Left lobe of liver (tissue), 2 donors: ENCODE measurements at regions not wholly inside any gene's neighbourhood (a gene's known extent, or its start where the extent isn't known, plus 50 kb on each side); places are given as distances from the start of the nearest gene placed in this dataset.
A peak's percentile ranks its signal among the peaks of the same experiment; 100 is the strongest.

Experiments
- ATAC-seq: fragments of 200-7000 bp; cut with Tn5 transposase; one replicate; pipeline ENCODE4 v1.9.1; 2020; ENCODE audit warnings: mild to moderate bottlenecking, moderate library complexity
- DNase-seq: peaks from one replicate; pipeline ENCODE4 v3.0.0-alpha.2; 2020; ENCODE audit warnings: low spot score
- donor health status: DM: no; HTN: no; CAD: no; lungs with moderate emphysema.
- donor health status: DM: no; HTN: yes; CAD: no.

DNA sequence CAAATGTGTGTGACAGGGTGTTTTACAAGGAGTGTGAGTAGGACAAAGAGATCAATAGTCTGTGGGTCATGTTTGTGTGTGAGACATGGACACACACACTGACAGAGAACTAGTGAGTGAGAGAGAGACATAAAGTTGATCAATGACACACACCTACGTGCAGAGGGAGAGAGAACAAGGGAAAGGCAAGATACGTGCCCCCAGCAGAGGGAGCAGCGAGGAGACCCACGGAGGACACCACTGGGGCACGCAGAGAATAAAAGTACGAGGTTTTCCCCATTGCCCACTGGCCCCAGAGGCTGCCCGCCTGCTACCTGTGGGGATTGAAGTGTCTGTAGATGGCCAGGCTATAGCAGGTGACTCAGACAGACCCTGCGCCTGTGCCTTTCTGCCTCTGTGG is 130.2 kb upstream of the CSF3R start:
- DNase-seq (no peak), ATAC-seq (peak; percentile 19)

DNA sequence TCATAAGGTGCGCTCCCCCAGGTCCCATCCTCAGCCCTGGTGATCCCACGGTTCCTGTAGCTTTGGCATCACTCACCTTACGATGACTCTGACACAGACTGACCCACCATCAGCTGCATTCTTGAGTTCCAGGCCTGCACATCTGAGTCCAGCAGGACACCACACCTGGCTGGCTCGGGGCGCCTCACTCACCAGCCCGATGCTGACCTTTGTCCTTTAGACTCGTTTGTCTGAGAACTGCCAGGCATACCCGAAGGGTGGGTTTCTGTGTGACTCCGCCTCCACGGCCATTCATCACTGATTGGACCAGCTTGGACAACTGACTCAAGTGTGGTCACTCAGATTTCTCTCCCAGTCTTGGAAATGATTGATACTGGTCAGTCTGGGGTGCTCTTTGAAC is 129.4 kb upstream of the CSF3R start:
- ATAC-seq, result no peak
- no peak for DNase-seq

DNA sequence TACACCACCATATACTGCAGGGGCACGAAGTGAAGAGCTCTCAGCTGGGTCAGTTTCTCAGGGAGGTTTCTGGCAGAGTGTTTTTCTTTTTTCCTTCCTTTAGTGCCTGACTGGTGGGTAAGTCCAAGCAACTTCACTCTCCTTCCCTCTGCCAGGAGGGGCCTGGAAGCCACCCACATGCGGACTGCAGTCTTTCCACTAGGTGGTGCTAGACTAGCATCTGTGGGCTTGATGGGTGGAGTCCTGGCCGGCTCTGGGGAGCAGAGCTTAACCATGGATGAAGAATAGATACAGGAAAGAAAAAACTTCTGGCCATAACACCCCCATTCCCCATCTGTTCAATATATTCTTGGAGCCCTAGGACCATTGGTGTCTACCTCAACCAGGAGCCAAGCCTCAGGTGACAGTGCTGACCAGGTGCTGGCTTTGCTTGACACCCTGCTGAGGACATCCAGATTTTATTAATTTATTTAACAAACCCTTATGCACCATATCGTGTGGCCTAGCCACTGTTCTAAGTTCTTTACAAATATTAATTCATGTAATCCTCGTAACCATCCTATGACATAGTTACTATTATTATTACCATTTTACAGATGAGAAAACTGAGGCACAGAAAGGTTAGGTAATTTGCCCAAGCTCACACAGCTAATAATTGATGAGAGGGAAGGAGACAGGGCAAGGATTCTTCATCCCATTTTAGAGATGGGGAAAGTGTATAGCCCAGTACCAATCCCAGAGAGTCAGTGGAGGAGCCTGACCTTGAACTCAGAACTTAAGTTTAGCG is 126.7 kb upstream of the CSF3R start:
- ATAC-seq, result peak; percentile 96
- DNase-seq, result peak; percentile 62

DNA sequence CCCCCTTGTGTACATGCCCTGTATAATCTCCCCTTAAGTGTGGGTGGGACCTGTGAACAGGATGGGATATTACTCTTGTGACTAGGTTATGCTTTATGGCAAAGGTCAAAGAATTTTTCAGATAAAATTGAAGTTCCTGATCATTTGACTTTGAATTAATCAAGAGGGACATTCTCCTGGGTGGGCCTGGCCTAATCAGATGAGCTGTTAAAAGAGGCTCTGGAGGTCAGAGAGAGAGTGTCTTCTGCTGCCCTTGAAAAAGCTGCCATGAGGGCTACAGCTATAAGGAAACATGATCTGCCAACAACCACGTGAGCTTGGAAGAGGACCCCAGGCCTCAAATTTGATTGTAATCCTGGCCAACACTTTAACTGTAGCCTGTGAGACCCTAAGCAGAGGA is 125.6 kb upstream of the CSF3R start:
- DNase-seq, result no peak
- no peak for ATAC-seq

DNA sequence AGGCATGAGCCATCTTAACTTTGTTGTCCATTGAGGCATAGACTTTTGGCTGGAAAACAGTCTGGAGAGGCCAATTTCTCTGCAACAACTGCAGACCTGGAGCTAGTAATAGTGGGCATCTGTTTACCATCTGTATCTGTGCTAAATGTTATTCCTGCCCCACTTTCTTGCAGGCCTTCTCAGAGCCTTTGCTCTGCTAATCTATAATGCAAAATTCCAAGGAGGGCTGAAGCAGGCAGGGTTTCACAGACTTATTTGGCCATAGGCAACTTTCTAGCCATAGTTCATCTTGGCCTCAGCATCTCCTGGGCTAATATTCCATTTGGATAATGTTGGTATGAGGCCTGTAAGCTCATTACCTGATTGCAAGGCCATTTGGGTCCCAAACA is 124.5 kb upstream of the CSF3R start:
- ATAC-seq, result no peak

DNA sequence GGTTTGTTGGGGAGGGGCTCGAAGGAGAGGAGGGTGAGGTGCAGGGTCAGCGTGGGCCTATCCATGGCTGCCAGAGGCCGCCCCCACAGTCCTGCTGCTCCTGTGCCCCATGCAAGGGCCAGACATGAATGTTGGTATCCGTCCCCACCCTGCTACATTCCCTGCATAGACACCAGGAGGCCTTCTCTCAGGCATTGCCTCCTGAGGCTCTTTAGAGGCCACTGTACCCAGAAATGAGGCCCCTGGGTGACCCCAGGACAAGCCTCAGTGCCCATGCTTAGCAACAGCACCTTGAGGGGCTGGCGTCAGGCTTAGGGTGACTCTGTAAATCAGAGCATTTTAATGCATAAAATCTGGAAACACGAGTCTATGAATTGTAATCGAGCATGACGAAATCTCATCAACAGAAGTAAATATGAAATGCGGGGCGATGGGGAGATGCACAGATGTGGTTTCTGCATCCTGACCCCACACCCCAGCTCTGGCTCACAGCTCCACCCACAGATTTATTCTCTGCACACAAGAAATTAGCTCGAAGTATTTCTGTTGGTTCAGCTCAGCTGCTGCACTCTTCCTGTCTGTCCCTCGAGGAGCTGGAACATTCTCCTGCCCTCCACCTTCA is 124.0 kb upstream of the CSF3R start:
- ATAC-seq, result no peak

More for the DNA sequence above, 124.5 kb upstream of the CSF3R start:
- DNase-seq, result no peak

DNA sequence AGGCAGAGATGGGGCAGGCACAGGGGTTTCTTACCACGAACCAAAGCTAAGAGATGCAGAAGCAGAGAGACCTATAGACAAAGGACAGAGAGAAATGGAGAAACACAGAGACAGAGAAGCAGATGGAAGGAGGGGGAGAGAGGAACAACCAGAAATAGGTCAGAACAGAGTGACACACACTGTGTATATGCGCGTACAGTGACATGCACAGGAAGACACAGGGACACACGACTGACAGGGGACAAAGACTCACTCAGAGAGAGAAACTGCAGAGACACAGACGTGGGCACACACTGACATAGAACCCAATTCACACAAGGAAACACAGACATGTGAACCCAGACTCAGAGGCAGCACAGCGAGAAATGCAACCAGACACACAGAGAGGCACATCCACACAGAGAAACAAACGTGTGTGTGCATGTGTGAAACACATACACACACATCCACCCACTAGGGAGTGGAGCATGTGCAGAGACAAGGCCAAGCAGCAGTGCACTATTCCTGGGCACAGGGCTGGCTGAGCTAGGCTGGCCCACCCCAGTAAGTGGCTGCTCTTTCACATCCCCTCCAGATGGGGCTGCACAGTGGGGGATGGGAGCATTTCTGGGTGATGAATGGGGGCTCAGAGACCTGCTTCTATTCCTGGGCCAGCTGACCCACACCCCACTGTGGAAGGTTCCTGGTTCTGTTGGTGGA is 123.4 kb upstream of the CSF3R start:
- ATAC-seq (no peak), DNase-seq (no peak)

More for the DNA sequence above, 124.0 kb upstream of the CSF3R start:
- DNase-seq, result no peak

DNA sequence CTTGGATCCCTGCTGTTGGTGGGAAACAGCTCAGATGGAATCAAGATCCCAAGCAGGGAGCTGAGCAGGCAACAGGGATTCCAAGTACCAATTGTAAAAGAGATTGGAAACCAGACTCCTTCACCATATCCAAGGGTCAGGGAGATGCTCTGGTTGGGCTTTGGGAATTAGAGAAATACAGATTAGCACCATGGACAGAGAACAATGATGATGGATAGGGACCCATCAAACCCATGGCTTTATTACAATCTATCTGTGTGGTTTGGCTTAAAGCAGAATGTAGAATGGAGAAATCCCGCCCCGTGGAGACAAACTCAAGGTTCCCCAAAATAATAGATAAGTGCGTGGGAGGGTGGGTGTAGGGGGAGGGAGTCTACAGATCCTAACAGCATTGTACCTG is 120.7 kb upstream of the CSF3R start:
- no peak for DNase-seq
- no peak for ATAC-seq

DNA sequence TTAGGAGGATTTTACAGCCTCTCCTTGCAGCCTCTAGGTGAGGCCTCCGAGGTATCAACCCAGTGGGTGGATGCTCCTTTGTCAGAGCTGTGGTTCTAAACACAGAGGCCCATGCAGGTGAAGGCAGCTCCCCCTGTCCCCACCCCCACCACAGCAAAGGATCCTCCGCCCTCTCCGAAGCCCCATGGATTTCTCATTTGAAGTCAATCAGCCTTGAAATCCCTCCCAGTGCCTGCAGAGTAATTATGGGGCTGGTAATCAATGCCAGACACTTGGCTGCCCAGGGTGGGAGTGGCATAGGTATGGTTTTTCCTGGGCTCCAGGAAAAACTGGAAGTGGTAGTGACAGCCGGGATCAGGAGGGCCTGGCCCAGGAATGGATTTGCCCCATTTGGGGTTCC is 119.5 kb upstream of the CSF3R start:
- ATAC-seq, result no peak
- DNase-seq, result no peak

DNA sequence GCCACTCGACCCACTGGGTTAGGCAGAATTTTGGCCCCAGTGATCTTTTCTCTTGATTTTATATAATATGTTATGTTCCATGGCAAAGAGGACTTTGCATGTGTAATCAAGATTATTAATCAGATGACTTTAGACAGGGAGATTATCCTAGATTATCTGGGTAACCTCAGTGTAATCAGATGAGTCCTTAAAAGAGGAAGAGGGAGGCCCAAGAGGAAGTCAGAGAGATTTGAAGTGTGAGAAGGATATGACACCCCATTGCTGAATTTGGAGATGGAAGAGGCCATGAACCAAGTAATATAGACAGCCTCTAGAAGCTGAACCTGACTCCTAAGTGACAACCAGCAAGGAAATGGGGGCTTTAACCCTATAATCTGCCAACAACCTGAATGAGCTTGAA is 117.1 kb upstream of the CSF3R start:
- ATAC-seq (no peak), DNase-seq (no peak)

DNA sequence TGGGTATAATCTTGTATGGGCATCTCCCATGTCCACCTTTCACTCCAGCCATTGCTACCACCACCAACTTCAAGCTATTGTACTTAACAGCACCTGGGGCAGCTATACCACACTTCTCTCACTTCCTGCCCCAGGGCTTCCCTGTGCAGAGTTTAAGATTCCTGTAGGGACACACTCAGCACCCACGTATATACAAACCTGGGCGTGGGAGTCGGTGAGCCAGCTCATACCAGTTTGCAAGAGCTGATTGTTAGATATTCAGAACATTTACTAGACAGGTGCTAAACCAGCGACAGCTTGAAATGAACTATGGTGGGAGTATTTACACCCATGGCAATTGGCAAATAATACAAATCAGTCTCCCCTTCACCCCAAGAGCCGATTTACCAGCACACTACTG is 114.8 kb upstream of the CSF3R start:
- DNase-seq, result no peak
- ATAC-seq, result no peak

DNA sequence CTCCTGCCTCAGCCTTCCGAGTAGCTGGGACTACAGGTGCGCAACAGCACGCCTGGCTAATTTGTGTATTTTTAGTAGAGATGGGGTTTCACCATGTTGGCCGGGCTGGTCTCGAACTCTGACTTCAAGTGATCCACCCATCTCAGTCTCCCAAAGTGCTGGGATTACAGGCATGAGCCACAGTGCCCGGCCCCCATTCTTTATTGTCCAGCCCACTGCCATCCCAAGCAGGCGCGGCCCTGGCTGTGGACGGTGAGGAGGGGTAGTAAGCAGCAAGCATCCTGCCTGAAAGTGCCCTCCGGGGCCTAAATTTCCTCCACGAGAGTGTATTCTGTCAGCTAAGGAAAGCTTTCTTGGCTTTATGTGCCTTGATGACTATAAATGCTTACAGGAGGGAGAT is 113.2 kb upstream of the CSF3R start:
- DNase-seq, result no peak
- no peak for ATAC-seq

DNA sequence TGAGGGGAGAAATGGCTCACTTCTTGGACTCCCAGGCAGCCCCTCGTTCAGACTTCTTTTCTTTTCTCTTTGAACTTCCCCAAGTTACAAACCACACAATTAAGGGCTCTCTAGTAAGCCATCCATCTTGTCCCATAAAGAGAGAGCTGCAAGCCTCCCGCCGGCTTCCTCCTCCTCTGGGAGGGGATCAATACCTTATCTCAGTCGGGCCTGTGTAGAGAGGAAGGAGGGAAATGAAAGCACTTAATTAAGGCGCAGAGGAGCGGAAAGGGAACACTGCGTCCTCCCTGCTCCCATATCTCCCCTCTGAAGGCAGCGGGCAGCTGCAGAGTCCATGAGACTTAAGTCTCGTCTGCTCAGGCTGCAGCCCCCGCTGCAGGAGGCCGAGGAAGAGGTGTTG is 112.6 kb upstream of the CSF3R start:
- no peak for DNase-seq
- ATAC-seq, result no peak

DNA sequence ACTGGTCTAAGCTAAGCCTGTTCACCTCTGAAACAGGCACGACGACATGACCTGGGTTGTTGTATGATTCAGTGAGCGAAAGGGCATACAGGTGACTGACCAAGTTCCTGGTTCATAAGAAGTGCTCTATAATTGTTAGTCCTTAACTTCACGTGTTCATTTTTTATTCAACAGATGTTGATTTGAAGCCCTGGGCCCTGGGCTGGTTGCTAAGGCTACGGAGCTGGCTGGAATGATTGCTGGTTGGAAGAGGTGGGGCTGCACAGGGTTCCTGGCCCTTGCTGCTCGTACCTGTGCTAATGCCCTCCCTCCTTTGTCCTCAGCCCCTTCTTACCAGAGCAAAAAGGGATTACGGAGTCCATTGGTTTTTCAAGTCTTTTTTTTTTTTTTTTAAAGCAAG is 111.3 kb upstream of the CSF3R start:
- no peak for DNase-seq
- no peak for ATAC-seq

DNA sequence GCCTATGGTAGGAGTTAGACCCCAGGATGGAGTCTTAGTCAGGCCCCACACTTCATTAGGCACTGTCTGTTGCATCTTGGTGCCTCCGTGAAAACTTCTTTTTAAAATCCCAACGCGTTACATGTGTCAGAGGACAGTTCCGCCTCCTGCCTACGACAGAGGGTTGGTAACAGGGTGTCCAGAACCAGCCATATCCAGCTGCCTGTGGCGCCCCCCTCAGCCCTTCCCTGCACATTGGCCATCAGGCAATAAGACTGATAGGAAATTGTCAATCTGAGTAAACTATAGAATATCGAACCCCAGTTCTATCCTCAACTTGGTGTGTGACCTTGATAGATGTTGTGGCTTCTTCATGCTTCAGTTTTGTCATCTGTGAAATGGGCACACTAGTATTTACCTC is 108.6 kb upstream of the CSF3R start:
- DNase-seq, result no peak
- no peak for ATAC-seq

DNA sequence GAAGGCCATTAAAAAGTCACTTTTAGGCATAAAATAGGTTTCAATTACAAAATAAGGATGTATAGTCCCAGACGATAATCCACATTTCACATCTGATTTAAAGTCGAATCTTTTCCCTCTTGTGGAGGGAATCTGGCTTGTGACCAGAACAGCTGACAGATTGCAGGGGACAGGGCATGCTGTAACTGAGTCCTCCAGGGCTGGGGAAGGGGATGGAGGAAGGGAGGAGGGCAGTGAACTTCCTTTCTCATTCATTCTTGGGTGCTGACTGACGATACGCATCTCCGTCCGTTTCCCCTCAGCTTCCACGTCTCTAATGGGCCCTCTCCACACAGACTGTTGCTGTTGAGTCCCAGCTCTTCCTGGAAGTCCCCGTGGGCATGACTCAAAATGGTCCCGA is 108.1 kb upstream of the CSF3R start:
- ATAC-seq, result no peak

DNA sequence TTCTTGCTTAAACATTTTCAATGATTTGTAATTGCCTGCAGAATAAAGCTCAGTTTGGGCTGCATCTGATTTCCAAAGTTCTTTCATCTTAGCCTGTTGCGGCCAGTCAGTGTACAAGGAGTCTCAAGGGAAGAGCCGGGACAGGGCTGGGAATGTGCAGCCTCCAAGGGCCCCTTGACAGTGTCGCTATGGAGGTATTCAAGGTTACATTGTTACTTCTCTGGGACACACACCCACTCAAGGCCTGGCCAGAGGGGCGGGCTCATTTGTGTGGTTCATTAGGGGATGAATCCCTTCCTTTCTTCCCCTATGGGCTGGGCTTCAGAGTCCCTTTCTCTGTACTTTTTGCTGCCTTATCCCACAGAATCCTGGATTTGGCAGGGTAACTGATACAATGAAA is 107.6 kb upstream of the CSF3R start:
- no peak for ATAC-seq

More for the DNA sequence above, 108.1 kb upstream of the CSF3R start:
- DNase-seq, result no peak

DNA sequence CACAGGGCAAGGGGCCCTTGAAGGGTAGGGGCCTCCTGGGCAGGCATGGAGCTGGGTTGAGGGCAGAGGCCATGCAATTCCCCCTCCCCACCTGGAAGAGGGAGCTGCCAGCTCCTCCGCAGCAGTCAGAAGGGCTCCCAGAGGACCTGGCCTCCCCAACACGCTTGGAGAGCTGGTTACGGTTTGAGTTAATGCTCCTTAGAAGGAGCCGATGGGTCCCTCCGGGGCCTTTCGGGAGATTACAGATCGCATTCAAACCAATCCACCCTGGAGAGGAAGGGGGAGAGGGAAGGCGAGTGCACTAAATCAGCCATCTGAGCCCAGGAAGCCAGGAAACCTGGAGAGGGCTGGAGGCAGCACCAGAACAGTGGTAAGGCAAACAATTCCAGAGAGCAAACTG is 106.3 kb upstream of the CSF3R start:
- DNase-seq, result no peak

More for the DNA sequence above, 107.6 kb upstream of the CSF3R start:
- DNase-seq, result no peak

DNA sequence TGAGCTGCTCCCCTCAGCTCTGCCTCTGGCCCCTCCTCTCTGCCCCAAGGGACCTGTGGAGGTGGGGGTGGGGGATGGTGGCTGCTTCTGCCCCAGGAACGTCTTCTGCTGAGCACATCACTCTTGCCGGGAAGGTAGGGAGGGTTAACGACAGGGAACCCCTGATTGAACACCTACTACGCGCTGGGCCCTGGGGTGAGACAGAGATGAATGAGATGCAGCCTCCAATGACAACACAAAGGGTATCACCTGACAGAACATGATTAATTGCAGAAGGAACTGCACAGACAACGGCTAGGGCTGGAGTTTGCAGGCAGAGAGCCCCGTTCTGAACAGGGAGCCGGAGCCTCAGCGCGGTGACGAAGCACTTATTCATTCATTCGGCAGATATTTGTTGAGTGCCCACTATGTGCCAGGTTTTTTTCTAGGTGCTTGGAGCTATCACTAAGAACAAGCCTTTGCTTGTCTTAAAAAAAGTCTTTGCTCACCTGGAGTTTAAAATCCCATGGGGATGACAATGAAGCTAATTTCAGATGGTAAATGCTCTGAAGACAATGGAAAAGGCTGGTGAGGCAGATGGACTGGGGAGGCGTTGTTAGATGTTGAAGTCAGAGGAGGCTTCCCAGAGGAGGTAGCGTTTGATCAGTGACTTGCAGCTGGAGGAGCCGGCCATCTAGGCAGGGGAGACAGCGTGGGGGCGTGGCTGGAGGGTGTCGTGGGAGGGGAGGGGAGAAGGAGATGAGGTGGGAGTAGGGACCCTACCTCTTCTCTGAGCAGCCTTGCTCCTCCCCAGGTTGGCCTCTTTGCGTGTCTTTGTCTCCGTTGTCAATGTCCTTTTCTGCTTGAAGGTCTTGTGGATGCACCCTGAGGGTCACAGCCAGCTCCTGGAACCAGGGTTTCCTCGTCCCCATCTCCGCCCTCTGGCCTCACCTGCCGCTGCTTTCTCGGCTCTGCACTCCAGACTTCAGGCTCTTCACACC is 103.1 kb upstream of the CSF3R start:
- ATAC-seq, result no peak
- DNase-seq, result no peak

More for the DNA sequence above, 106.3 kb upstream of the CSF3R start:
- no peak for ATAC-seq

DNA sequence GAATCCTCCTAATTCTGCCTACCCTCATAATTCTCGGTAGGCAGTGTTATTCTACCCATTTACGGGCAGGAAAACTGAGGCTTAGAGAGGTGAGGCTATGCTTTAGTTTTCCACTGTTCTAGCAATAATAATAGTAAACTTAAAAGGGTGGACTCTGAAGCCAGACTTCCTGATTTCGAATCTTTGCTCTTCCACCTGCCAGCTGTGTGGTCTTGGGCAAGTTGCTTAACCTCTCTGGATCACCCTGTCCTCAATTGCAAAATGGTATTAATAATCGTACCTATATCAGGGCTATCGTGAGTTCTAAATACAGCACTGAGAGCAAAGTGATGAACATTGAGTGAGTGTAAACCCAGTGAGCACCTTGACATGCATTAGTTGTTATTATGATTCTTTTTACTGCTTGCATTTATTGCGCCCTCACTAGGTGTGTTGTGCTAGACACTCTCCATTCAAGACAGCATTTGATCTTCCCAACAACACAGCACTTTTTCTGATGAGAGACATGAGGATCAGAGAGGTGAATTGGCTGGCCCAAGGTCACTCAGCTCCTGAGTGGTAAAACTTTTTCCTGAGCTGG is 102.3 kb upstream of the CSF3R start:
- no peak for ATAC-seq
- no peak for DNase-seq
